MM.1S (cell line): ENCODE measurements at regions not wholly inside any gene's neighbourhood (a gene's known extent, or its start where the extent isn't known, plus 50 kb on each side); places are given as distances from the start of the nearest gene placed in this dataset.

ENCODE experiments used
- EZH2 ChIP-seq: fragments of 300-600 bp; sonication (generic); optimal IDR thresholded peaks from 2 replicates; pipeline ENCODE3; 2017; ENCODE audit warnings: low read depth, mild to moderate bottlenecking, antibody characterized with exemption, low read length, mixed read lengths
- EZH2phosphoT487 ChIP-seq: fragments of 300-600 bp; sonication (generic); IDR thresholded peaks from 2 replicates; pipeline ENCODE4 v1.6.1; 2018; ENCODE audit warnings: antibody characterized with exemption, low read length
- TF ChIP-seq, protein P1 (sequence below): fragments of 300-600 bp; sonication (generic); IDR thresholded peaks from 2 replicates; pipeline ENCODE4 v1.5.1; 2016; ENCODE audit warnings: antibody characterized with exemption, low read length, mixed read lengths

- TF ChIP-seq EZH2phosphoT487 (no peak), EZH2 (no peak)
- TF ChIP-seq, protein P1, sequence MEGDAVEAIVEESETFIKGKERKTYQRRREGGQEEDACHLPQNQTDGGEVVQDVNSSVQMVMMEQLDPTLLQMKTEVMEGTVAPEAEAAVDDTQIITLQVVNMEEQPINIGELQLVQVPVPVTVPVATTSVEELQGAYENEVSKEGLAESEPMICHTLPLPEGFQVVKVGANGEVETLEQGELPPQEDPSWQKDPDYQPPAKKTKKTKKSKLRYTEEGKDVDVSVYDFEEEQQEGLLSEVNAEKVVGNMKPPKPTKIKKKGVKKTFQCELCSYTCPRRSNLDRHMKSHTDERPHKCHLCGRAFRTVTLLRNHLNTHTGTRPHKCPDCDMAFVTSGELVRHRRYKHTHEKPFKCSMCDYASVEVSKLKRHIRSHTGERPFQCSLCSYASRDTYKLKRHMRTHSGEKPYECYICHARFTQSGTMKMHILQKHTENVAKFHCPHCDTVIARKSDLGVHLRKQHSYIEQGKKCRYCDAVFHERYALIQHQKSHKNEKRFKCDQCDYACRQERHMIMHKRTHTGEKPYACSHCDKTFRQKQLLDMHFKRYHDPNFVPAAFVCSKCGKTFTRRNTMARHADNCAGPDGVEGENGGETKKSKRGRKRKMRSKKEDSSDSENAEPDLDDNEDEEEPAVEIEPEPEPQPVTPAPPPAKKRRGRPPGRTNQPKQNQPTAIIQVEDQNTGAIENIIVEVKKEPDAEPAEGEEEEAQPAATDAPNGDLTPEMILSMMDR = no peak
Observed at GRCh38 chr1:165138960-165139359, 217.6 kb downstream of the LMX1A start.
